Panc1 (cell line): ENCODE measurements at regions not wholly inside any gene's neighbourhood (a gene's known extent, or its start where the extent isn't known, plus 50 kb on each side); places are given as distances from the start of the nearest gene placed in this dataset.

Experiments used
- ATAC-seq: fragments of 200-7000 bp; cut with Tn5 transposase; 2 replicates; pipeline ENCODE4 v1.9.1; 2020; ENCODE audit warnings: mild to moderate bottlenecking, moderate library complexity
- BruUV-seq: library from RNA; stranded (reverse); fragments of 400-500 nt; replicated peaks from 2 replicates; lab custom pipeline; 2021; lab: Mats Ljungman, UMichigan
- CTCF ChIA-PET: fragments of 300-600 bp; sonication (Branson Sonifier 250); formaldehyde crosslinking; loops from one replicate; lab custom pipeline; 2022; ENCODE audit warnings: antibody characterized with exemption; lab: Charles Lee
- POLR2A ChIA-PET: fragments of 300-600 bp; sonication (Branson Sonifier 250); formaldehyde crosslinking; loops from one replicate; lab custom pipeline; 2022; ENCODE audit warnings: antibody characterized with exemption; lab: Charles Lee
- DNase-seq: peaks from one replicate; pipeline ENCODE4 v3.0.0-alpha.2; 2010; ENCODE audit warnings: low read depth, low spot score
- H3K27ac ChIP-seq: 2 replicates; pipeline ENCODE4 v1.5.1; 2011; ENCODE audit warnings: mild to moderate bottlenecking, low read length, inconsistent platforms
- H3K27me3 ChIP-seq: fragments of 200-500 bp; sonication (Bioruptor generic); 2 replicates; pipeline ENCODE4 v1.6.0; 2014; ENCODE audit warnings: low read length, inconsistent platforms; ENCODE audit not compliant: control insufficient read depth, insufficient read depth
- H3K36me3 ChIP-seq: fragments of 200-500 bp; sonication (Bioruptor generic); 2 replicates; pipeline ENCODE4 v1.5.1; 2014; ENCODE audit warnings: inconsistent platforms, mild to moderate bottlenecking, low read length, moderate library complexity; ENCODE audit not compliant: control insufficient read depth, insufficient read depth
- H3K4me1 ChIP-seq: 2 replicates; pipeline ENCODE4 v1.5.1; 2011; ENCODE audit warnings: inconsistent platforms, mild to moderate bottlenecking, low read length, moderate library complexity; ENCODE audit not compliant: control insufficient read depth, insufficient read depth
- H3K4me3 ChIP-seq, 2 experiments: 2 replicates each; pipeline ENCODE4 v1.5.1; 2011 to 2012; ENCODE audit warnings: low read depth in 2 of 2, low read length in 2 of 2, mild to moderate bottlenecking in 2 of 2, inconsistent platforms in 1 of 2, moderate library complexity in 1 of 2
- H3K9me3 ChIP-seq: fragments of 200-500 bp; sonication (Bioruptor generic); 2 replicates; pipeline ENCODE4 v1.5.1; 2014; ENCODE audit warnings: low read depth, mild to moderate bottlenecking, inconsistent platforms, low read length, moderate library complexity; ENCODE audit not compliant: control insufficient read depth, insufficient read depth
- CTCF ChIP-seq: fragments of 450-650 bp; IDR thresholded peaks from 2 replicates; pipeline ENCODE4 v1.5.1; 2017; ENCODE audit warnings: mild to moderate bottlenecking
- POLR2AphosphoS5 ChIP-seq: IDR thresholded peaks from 2 replicates; pipeline ENCODE4 v1.6.1; 2012; ENCODE audit warnings: mild to moderate bottlenecking, low read depth, low read length, moderate library complexity
- REST ChIP-seq, 2 experiments: IDR thresholded peaks; 2 replicates each; pipeline ENCODE4 v1.6.1; 2011 to 2012; ENCODE audit warnings: low read depth in 2 of 2, control low read depth in 1 of 2, low read length in 1 of 2, mild to moderate bottlenecking in 1 of 2, moderate library complexity in 1 of 2; ENCODE audit not compliant: insufficient read depth in 1 of 2
- SIN3A ChIP-seq: IDR thresholded peaks from 2 replicates; pipeline ENCODE4 v1.6.1; 2012; ENCODE audit warnings: low read depth, mild to moderate bottlenecking, low read length, moderate library complexity, borderline replicate concordance; ENCODE audit not compliant: insufficient read depth
- TCF7L2 ChIP-seq: IDR thresholded peaks from 2 replicates; pipeline ENCODE4 v1.6.1; 2011; ENCODE audit warnings: mild to moderate bottlenecking, low read depth, low read length, inconsistent platforms
- in situ Hi-C: cut with HindIII; loops from 2 replicates; pipeline ENCODE4 v1.10.0; 2016; ENCODE audit warnings: low sequenced_read_pairs, low pct_unique_long_range_greater_than_20kb
- intact Hi-C: fragments of 100-400 bp; cut with micrococcal nuclease; formaldehyde crosslinking; loops from one replicate; pipeline ENCODE4 v1.10.0; 2022; ENCODE audit not compliant: unreplicated experiment

- no peaks in the 10 kb centered on the region; the same call in 1 of the 2 replicates for H3K36me3 ChIP-seq
- intact Hi-C loops (loop anchor here (5.0 kb wide), 1 partner anchor 262 kb away; no protein-coding TSS in a partner anchor), in situ Hi-C loops (no loop called here)
- no peak for DNase-seq
- CTCF ChIA-PET: no interaction called here
- no peaks in the 10 kb centered on the region for H3K4me1 ChIP-seq
- no peak overlapping the region for H3K4me3 ChIP-seq
- no TSS peak for BruUV-seq
- no peaks in the 10 kb centered on the region for H3K9me3 ChIP-seq
- H3K27me3 ChIP-seq: peaks cover 8% of the 10 kb centered on the region; the same call in 1 of the 2 replicates
- ATAC-seq: no peak
- TF ChIP-seq CTCF (no peak), POLR2AphosphoS5 (no peak), SIN3A (no peak), REST (IDR thresholded peaks at IDR 0.05; ENCODE audit: insufficient read depth in 1 of 2, low read depth in 2 of 2, low read length in 1 of 2) (no peak), TCF7L2 (no peak)
- no peak overlapping the region for H3K27ac ChIP-seq
- POLR2A ChIA-PET: no interaction called here
These were observed 403.0 kb upstream of the MKI67 start for GRCh38 chr10:128529225-128529624.

- no peaks in the 10 kb centered on the region for H3K9me3 ChIP-seq
- no peaks in the 10 kb centered on the region; the same call in 1 of the 2 replicates for H3K4me1 ChIP-seq
- intact Hi-C loops (no loop called here), in situ Hi-C loops (no loop called here)
- no TSS peak for BruUV-seq
- no peak for TF ChIP-seq REST (IDR thresholded peaks at IDR 0.05; ENCODE audit: insufficient read depth in 1 of 2, low read depth in 2 of 2, low read length in 1 of 2)
- no peak for TF ChIP-seq TCF7L2
- TF ChIP-seq SIN3A: no peak
- TF ChIP-seq CTCF: peak; percentile 74; the same call in 1 of the 2 replicates
- POLR2A ChIA-PET: no interaction called here
- H3K27me3 ChIP-seq: peaks cover 11% of the 10 kb centered on the region
- no peak overlapping the region for H3K27ac ChIP-seq
- DNase-seq (peak; percentile 4), ATAC-seq (no peak)
- H3K4me3 ChIP-seq: no peak overlapping the region
- CTCF ChIA-PET: no interaction called here
- H3K36me3 ChIP-seq: no peaks in the 10 kb centered on the region; the same call in 1 of the 2 replicates
These were observed 404.1 kb upstream of the MKI67 start for GRCh38 chr10:128530301-128530700.
